Mucosa of descending colon (tissue), 3 donors: ENCODE measurements at regions not wholly inside any gene's neighbourhood (a gene's known extent, or its start where the extent isn't known, plus 50 kb on each side); places are given as distances from the start of the nearest gene placed in this dataset.

ENCODE experiments used
- ATAC-seq: fragments of 200-7000 bp; cut with Tn5 transposase; one replicate; pipeline ENCODE4 v1.9.1; 2020; ENCODE audit warnings: mild to moderate bottlenecking, moderate library complexity
- DNase-seq, 3 donors: peaks; one replicate each; pipeline ENCODE4 v3.0.0-alpha.2; 2020
- H3K36me3 ChIP-seq: fragments of 200-600 bp; one replicate; pipeline ENCODE4 v1.8.0; 2021; ENCODE audit warnings: low read depth, mild to moderate bottlenecking
- H3K4me1 ChIP-seq: fragments of 200-600 bp; one replicate; pipeline ENCODE4 v1.8.0; 2021; ENCODE audit warnings: low read depth, mild to moderate bottlenecking
- H3K4me3 ChIP-seq: fragments of 200-600 bp; one replicate; pipeline ENCODE4 v1.8.0; 2021; ENCODE audit warnings: mild to moderate bottlenecking
- H3K9me3 ChIP-seq: fragments of 200-600 bp; one replicate; pipeline ENCODE4 v1.8.0; 2021; ENCODE audit warnings: mild to moderate bottlenecking
- intact Hi-C, 2 donors: fragments of 100-400 bp; cut with DNase I in 1 of 2; cut with micrococcal nuclease in 1 of 2; formaldehyde crosslinking; loops; one replicate each; pipeline versions ENCODE4 v1.11.0 to v1.11.1; 2022; cut with DNase I, micrococcal nuclease
- TF ChIP-seq, protein P1 (sequence below): fragments of 200-600 bp; IDR thresholded peaks from one replicate; pipeline ENCODE4 v1.8.0; 2022; ENCODE audit warnings: antibody characterized with exemption, mild to moderate bottlenecking
- donor health status: DM: no; HTN: no; CAD: no; lungs with moderate emphysema.
- donor health status: DM: no; HTN: no; CAD: no.
- donor health status: DM: no; HTN: yes; CAD: no.

DNA sequence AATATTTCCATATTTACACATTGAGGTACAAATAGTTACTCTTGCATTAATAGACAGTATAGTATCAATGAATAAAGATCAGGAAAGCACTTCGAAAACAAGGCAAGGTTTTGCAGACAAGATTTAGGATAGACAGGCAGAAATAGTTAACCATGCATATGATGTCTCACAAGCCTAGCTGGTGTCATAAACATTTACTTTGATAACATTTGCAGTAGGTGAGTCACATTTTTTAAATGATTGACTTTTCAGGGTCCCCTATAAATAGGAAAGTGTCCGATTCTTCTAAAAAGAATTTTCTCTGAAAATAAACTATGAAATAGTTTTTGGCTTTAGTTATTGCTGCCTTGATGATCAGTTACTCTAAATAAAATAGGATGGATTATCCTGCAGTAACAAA, 162.1 kb downstream of the SNX18 start:
- DNase-seq (no peak), ATAC-seq (no peak)
- intact Hi-C loops = no loop called here
- H3K36me3 ChIP-seq = no peaks in the 10 kb centered on the region
- TF ChIP-seq, protein P1, sequence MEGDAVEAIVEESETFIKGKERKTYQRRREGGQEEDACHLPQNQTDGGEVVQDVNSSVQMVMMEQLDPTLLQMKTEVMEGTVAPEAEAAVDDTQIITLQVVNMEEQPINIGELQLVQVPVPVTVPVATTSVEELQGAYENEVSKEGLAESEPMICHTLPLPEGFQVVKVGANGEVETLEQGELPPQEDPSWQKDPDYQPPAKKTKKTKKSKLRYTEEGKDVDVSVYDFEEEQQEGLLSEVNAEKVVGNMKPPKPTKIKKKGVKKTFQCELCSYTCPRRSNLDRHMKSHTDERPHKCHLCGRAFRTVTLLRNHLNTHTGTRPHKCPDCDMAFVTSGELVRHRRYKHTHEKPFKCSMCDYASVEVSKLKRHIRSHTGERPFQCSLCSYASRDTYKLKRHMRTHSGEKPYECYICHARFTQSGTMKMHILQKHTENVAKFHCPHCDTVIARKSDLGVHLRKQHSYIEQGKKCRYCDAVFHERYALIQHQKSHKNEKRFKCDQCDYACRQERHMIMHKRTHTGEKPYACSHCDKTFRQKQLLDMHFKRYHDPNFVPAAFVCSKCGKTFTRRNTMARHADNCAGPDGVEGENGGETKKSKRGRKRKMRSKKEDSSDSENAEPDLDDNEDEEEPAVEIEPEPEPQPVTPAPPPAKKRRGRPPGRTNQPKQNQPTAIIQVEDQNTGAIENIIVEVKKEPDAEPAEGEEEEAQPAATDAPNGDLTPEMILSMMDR = no peak
- no peaks in the 10 kb centered on the region for H3K9me3 ChIP-seq
- no peak overlapping the region for H3K4me3 ChIP-seq
- no peaks in the 10 kb centered on the region for H3K4me1 ChIP-seq

DNA sequence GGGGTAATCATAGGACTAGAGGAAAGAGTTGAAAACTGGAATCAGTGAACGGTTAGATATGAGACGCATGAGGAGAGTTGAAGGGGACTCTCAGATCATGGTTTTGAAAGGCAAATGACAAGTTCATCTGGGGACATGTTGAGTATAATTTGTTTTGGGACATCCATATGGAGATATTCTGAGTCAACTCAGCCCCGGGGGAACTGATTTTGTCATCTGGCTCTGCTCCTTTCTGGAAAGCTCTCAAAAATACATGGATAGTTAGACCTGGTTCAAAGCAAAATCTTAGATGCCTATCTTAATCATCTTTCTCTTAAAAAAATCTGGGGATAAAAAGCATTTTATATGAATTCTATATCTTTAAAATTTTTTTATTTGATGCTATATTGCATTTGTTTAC, 161.2 kb downstream of the SNX18 start:
- Histone ChIP-seq H3K9me3 (no peaks in the 10 kb centered on the region), H3K36me3 (no peaks in the 10 kb centered on the region), H3K4me3 (no peak overlapping the region), H3K4me1 (no peaks in the 10 kb centered on the region)
- DNase-seq (no peak), ATAC-seq (no peak)
- TF ChIP-seq, protein P1 = no peak
- intact Hi-C loops = no loop called here

DNA sequence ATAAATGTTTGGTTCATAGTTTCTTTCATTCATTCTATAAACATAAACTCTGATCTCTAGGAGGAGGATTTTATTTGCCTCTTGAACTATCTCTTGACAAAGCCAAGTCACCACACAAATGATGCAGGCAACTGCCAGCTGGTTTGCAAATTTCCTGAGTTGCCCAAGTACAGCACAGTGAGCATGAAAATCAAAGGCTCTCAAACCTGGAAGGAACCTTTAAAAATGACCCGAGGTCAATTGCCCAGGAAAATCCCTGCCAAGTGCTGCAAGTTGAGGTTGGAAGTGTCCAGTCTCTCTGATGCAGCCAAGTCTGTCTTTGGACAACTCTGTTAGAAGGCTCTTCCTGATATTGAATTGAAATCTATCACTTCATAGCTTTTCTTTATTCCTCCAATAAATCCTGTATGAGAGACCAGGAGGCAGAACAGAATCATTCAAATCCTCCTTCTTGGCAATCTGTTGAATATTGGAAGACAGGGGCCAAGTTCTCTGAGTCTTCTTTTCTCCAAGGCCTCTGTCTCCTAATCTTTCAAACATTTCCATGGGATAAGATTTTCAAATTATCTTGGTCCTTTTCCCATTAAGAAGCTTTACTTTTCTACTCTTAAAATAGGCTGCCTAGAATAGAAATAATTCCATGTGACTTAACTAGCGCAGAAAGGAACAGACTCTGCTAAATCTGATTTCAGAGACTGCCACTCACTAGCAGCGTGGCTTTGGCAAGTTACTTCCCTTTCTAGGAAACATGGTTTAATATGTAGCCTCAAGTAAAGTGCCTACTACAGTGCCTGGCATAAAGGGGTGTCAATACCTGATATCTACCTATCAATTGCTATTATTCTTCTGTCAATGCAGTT, 159.2 kb downstream of the SNX18 start:
- Histone ChIP-seq H3K9me3 (no peaks in the 10 kb centered on the region), H3K4me3 (no peak overlapping the region), H3K4me1 (no peaks in the 10 kb centered on the region), H3K36me3 (no peaks in the 10 kb centered on the region)
- ATAC-seq = no peak
- intact Hi-C loops = no loop called here
- DNase-seq = no peak
- TF ChIP-seq, protein P1 = no peak

DNA sequence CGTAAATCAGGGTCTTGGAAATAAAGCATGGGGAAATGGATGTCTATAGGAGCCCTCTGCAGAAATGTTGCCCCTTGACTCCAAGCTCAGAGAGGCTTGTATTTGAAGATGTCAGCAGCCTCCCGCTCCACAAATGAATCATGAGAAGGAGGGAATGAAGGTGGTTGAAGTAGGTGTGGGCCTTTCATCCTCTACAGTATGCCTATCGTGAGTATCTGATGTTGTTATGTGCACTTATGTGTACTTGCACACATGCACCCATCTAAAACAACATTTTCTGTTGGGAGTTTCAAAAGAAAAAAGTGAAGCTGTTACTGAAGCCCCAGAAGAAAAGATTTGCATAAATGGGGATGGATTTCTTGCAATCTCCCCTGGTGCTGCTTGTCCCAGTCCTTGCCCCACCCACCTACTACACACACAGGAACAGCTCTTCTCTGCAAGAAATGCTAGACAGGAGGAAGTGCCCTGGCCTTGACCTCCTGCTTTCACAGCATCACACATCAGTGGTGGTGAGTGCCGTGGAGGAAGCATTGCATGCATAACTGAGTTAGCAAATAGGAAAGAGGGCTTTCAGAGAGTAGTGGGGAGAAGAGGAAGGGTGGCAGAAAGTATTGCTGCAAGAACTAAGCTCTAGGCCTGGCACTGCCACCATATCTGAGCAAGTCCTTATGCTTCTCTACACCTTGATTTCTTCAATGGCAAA, 156.1 kb downstream of the SNX18 start:
- Histone ChIP-seq H3K9me3 (no peaks in the 10 kb centered on the region), H3K36me3 (no peaks in the 10 kb centered on the region), H3K4me3 (no peak overlapping the region), H3K4me1 (no peaks in the 10 kb centered on the region)
- TF ChIP-seq, protein P1 = no peak
- DNase-seq (peak; percentile 31 to 73 (median 61)), ATAC-seq (peak; percentile 87)
- intact Hi-C loops = no loop called here

DNA sequence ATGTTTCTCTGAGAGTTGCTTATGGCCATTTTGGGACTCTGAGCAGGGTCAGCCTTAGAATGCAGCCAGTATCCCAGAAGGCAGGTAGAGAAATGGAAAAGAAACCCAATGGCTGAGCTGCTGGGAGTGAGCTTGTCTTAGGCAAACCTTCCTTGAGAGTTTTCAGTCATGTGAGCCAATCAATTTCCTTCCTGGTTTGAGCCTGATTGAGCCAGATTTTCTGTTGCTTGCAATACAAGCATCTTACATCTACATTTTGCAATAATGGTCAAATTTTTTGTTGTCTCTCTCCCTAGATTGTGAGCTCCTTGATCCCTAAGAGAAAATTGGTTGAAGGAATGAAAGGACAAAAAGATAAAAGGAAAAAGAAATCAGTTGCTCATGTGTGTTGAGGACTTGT, 155.3 kb downstream of the SNX18 start:
- ATAC-seq = no peak

More for the DNA sequence above, 155.3 kb downstream of the SNX18 start:
- H3K9me3 ChIP-seq = no peaks in the 10 kb centered on the region
- H3K36me3 ChIP-seq = no peaks in the 10 kb centered on the region
- H3K4me1 ChIP-seq = no peaks in the 10 kb centered on the region
- TF ChIP-seq, protein P1 = no peak
- DNase-seq = no peak
- H3K4me3 ChIP-seq = no peak overlapping the region
- intact Hi-C loops = no loop called here
